HEK293T (cell line): ENCODE measurements at regions not wholly inside any gene's neighbourhood (a gene's known extent, or its start where the extent isn't known, plus 50 kb on each side); places are given as distances from the start of the nearest gene placed in this dataset.

Experiments
- ARNT ChIP-seq: fragments of 450-650 bp; IDR thresholded peaks from 2 replicates; pipeline ENCODE4 v1.6.1; 2017; ENCODE audit warnings: mild to moderate bottlenecking
- ELF4 ChIP-seq: fragments of 450-650 bp; IDR thresholded peaks from 2 replicates; pipeline ENCODE4 v1.6.1; 2017; ENCODE audit warnings: antibody characterized with exemption
- FOXK2 ChIP-seq: fragments of 450-650 bp; IDR thresholded peaks from 2 replicates; pipeline ENCODE4 v1.6.1; 2016; ENCODE audit warnings: mild to moderate bottlenecking
- FOXM1 ChIP-seq: fragments of 450-650 bp; IDR thresholded peaks from 2 replicates; pipeline ENCODE4 v1.6.1; 2017; ENCODE audit warnings: mild to moderate bottlenecking, borderline replicate concordance
- HDGF ChIP-seq: fragments of 450-650 bp; IDR thresholded peaks from 2 replicates; pipeline ENCODE4 v1.6.1; 2017; ENCODE audit warnings: antibody characterized with exemption, borderline replicate concordance
- LEF1 ChIP-seq: fragments of 450-650 bp; IDR thresholded peaks from 2 replicates; pipeline ENCODE4 v1.6.1; 2017; ENCODE audit warnings: mild to moderate bottlenecking, borderline replicate concordance
- NFRKB ChIP-seq: fragments of 450-650 bp; IDR thresholded peaks from 2 replicates; pipeline ENCODE4 v1.6.1; 2016; ENCODE audit warnings: mild to moderate bottlenecking, moderate library complexity
- SP1 ChIP-seq: fragments of 450-650 bp; IDR thresholded peaks from 2 replicates; pipeline ENCODE4 v1.6.1; 2017

DNA sequence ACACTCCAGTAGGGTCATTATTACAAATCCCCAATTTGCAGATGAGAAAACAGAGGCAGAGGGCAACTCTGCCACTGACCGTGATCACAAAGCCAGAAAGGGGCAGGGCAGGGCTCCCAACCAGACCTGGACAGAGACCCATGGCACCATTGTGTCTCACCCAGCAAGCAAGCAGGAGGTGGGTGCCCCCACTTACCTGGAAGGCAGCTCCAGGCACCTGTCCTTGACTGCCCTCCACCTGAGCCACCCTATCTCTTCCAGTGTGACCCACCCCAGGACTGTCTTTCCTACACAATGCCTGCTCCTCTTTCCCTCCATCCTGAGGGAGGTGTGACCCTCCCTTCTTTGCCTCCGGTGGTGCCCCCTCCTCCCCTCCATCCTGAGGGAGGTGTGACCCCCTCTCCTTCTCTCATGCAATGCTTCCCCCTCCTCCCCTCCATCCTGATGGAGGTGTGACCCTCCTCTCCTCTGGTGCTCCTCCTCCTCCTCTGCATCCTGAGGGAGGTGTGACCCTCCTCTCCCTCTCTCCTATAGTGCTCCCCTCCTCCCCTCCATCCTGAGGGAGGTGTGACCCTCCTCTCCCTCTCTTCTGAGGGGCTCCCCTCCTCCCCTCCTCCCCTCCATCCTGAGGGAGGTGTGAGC is 198.0 kb downstream of the MED10 start:
- TF ChIP-seq FOXM1 (no peak), ELF4 (no peak), HDGF (no peak), FOXK2 (no peak), ARNT (no peak), SP1 (no peak), LEF1 (no peak), NFRKB (no peak)
